ENCODE measurements at regions not wholly inside any gene's neighbourhood (a gene's known extent, or its start where the extent isn't known, plus 50 kb on each side); places are given as distances from the start of the nearest gene placed in this dataset.
A peak's percentile ranks its signal among the peaks of the same experiment; 100 is the strongest.

DNA sequence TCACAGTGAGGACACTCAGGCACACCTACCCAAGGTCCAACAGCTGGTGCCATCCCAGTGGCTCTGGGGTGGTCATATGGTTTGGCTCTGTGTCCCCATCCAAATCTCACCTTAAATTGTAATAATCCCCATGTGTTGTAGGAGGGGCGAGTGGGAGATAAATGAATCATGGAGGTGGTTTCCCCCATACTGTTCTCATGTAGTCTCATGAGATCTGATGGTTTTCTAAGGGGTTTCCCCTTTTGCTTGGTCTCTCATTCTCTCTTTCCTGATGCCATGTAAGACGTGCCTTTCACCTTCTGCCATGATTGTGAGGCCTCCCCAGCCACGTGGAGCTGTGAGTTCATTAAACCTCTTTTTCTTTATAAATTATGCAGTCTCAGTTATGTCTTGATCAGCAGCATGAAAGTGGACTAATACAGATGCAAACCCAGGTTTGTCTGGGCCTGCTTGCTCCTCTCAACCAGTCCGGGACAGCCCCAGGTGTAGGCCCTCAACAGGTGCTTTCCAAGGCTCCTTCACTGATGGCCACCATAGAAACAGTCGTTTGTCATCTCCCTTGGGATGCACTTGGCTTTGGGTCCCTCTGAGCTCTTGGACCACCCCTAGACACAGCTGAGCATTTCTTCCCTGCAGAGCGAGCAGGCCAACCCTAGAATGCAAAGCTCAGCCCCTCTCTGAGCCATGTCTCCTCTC, 101.3 kb upstream of the CTBP2 start:
- Mint-ChIP-seq H3K27ac (ENCODE audit: unreplicated experiment) (no peak overlapping the region), H3K9me3 (ENCODE audit: unreplicated experiment) (no peaks in the 10 kb centered on the region), H3K4me1 (ENCODE audit: unreplicated experiment) (no peaks in the 10 kb centered on the region), H3K4me3 (ENCODE audit: unreplicated experiment) (no peak overlapping the region), H3K27me3 (ENCODE audit: unreplicated experiment) (peaks cover 3% of the 10 kb centered on the region), H3K36me3 (ENCODE audit: unreplicated experiment) (no peaks in the 10 kb centered on the region)
- TF ChIP-seq CTCF (IDR thresholded peaks at IDR 0.05): no peak
- peak; percentile 51 for DNase-seq (ENCODE audit: extremely low spot score, unreplicated experiment)

GRCh38 chr10:125260260-125260659, 99.9 kb upstream of the CTBP2 start:
- Mint-ChIP-seq H3K9me3 (ENCODE audit: unreplicated experiment) (no peaks in the 10 kb centered on the region), H3K4me3 (ENCODE audit: unreplicated experiment) (no peak overlapping the region), H3K27me3 (ENCODE audit: unreplicated experiment) (peaks cover 3% of the 10 kb centered on the region), H3K36me3 (ENCODE audit: unreplicated experiment) (no peaks in the 10 kb centered on the region), H3K27ac (ENCODE audit: unreplicated experiment) (no peak overlapping the region), H3K4me1 (ENCODE audit: unreplicated experiment) (no peaks in the 10 kb centered on the region)
- no peak for TF ChIP-seq CTCF (IDR thresholded peaks at IDR 0.05)
- DNase-seq (ENCODE audit: extremely low spot score, unreplicated experiment): peak; percentile 42

GRCh38 chr10:125259651-125260050, 99.3 kb upstream of the CTBP2 start:
- no peaks in the 10 kb centered on the region for H3K9me3 Mint-ChIP-seq (ENCODE audit: unreplicated experiment)
- no peak for TF ChIP-seq CTCF (IDR thresholded peaks at IDR 0.05)
- no peak overlapping the region for H3K27ac Mint-ChIP-seq (ENCODE audit: unreplicated experiment)
- peak; percentile 78 for DNase-seq (ENCODE audit: extremely low spot score, unreplicated experiment)
- H3K4me3 Mint-ChIP-seq (ENCODE audit: unreplicated experiment): no peak overlapping the region
- peaks cover 3% of the 10 kb centered on the region for H3K27me3 Mint-ChIP-seq (ENCODE audit: unreplicated experiment)
- H3K36me3 Mint-ChIP-seq (ENCODE audit: unreplicated experiment): no peaks in the 10 kb centered on the region
- no peaks in the 10 kb centered on the region for H3K4me1 Mint-ChIP-seq (ENCODE audit: unreplicated experiment)

DNA sequence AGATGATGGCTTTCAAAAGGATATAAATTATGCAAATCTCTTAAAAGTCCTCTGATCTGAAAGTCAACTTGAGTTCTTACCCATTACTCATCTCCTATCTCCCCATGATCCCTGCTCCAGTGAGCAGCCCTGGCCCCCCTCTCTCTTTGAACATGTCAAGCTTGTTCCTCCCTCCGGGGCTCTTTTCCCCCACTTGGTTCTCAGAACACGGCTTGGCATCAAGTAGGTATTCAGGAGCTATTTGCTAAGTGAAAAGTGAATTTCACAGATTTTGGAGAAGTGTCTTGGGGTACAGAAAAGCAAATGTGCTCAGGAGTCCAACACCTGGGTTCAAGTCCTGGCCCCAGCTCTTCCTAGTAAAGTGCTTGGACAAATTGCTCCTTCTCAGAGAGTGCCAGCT, 98.3 kb upstream of the CTBP2 start:
- H3K4me1 Mint-ChIP-seq (ENCODE audit: unreplicated experiment): no peaks in the 10 kb centered on the region
- H3K36me3 Mint-ChIP-seq (ENCODE audit: unreplicated experiment): no peaks in the 10 kb centered on the region
- no peaks in the 10 kb centered on the region for H3K9me3 Mint-ChIP-seq (ENCODE audit: unreplicated experiment)
- peaks cover 3% of the 10 kb centered on the region for H3K27me3 Mint-ChIP-seq (ENCODE audit: unreplicated experiment)
- no peak overlapping the region for H3K4me3 Mint-ChIP-seq (ENCODE audit: unreplicated experiment)
- DNase-seq (ENCODE audit: extremely low spot score, unreplicated experiment): peak; percentile 30
- TF ChIP-seq CTCF (IDR thresholded peaks at IDR 0.05): no peak
- H3K27ac Mint-ChIP-seq (ENCODE audit: unreplicated experiment): no peak overlapping the region

DNA sequence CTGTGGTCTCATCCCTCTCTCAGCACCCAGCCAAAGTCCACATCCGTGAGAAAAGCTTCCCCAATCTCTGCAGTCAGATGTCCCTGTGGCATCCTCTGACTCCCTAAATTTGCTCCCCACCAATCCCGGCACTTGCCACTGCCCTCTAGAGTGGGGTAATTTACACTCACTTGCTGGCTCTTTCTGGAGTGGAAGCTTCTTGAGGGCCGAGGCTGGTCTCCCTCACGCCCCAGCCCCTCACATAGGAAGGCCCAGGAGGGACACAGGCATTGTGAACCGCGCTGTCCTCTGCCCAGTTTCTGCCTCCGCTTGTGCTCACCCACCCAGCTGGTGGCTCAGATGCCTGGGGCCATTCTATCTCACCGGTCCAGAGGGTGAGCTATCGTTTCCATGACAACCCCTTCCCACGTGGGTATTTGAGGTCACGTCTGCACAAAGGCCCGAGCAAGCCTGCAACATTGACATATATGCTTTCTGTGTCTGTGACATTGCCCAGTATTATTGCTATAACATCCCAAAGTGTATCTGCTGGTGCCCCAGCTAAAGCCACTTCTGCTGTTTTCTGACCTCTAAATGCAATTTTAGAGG, 97.3 kb upstream of the CTBP2 start:
- H3K36me3 Mint-ChIP-seq (ENCODE audit: unreplicated experiment): no peaks in the 10 kb centered on the region
- H3K4me1 Mint-ChIP-seq (ENCODE audit: unreplicated experiment): no peaks in the 10 kb centered on the region
- no peaks in the 10 kb centered on the region for H3K9me3 Mint-ChIP-seq (ENCODE audit: unreplicated experiment)
- TF ChIP-seq CTCF (IDR thresholded peaks at IDR 0.05): no peak
- H3K27ac Mint-ChIP-seq (ENCODE audit: unreplicated experiment): no peak overlapping the region
- peak; percentile 68 for DNase-seq (ENCODE audit: extremely low spot score, unreplicated experiment)
- peaks cover 3% of the 10 kb centered on the region for H3K27me3 Mint-ChIP-seq (ENCODE audit: unreplicated experiment)
- H3K4me3 Mint-ChIP-seq (ENCODE audit: unreplicated experiment): no peak overlapping the region
